KMS-11 (cell line): ENCODE measurements at regions not wholly inside any gene's neighbourhood (a gene's known extent, or its start where the extent isn't known, plus 50 kb on each side); places are given as distances from the start of the nearest gene placed in this dataset.

Experiments
- H2AFZ ChIP-seq: fragments of 200-600 bp; sonication (generic); 2 replicates; pipeline ENCODE4 v1.6.1; 2016; ENCODE audit warnings: antibody characterized with exemption, mixed run types, low read depth
- H3K27ac ChIP-seq: fragments of 200-600 bp; sonication (generic); 2 replicates; pipeline ENCODE4 v1.6.1; 2016; ENCODE audit warnings: mild to moderate bottlenecking, mixed run types
- H3K27me3 ChIP-seq: fragments of 200-600 bp; sonication (generic); 2 replicates; pipeline ENCODE4 v1.6.1; 2017; ENCODE audit warnings: mild to moderate bottlenecking, low read depth, mixed run types, moderate library complexity; ENCODE audit not compliant: insufficient read depth
- H3K36me3 ChIP-seq: fragments of 200-600 bp; sonication (generic); 2 replicates; pipeline ENCODE4 v1.6.1; 2017; ENCODE audit warnings: mild to moderate bottlenecking, mixed run types; ENCODE audit not compliant: insufficient read depth
- H3K4me1 ChIP-seq: fragments of 200-600 bp; sonication (generic); 2 replicates; pipeline ENCODE4 v1.6.1; 2016; ENCODE audit warnings: mild to moderate bottlenecking, low read depth, mixed run types; ENCODE audit not compliant: poor library complexity, severe bottlenecking
- H3K4me2 ChIP-seq: fragments of 200-600 bp; sonication (generic); 2 replicates; pipeline ENCODE4 v1.7.0; 2016; ENCODE audit warnings: mild to moderate bottlenecking, mixed run types
- H3K4me3 ChIP-seq: fragments of 200-600 bp; sonication (generic); IDR thresholded peaks from 2 replicates; pipeline ENCODE4 v1.6.1; 2017; ENCODE audit warnings: low read depth, low read length, mixed read lengths; ENCODE audit not compliant: insufficient read depth
- H3K79me2 ChIP-seq: fragments of 200-600 bp; sonication (generic); 2 replicates; pipeline ENCODE4 v1.6.1; 2016; ENCODE audit warnings: low read depth, mixed run types; ENCODE audit not compliant: insufficient read depth
- H3K9ac ChIP-seq: fragments of 200-600 bp; sonication (generic); 2 replicates; pipeline ENCODE4 v1.6.1; 2016; ENCODE audit warnings: mild to moderate bottlenecking, mixed run types
- H4K20me1 ChIP-seq: fragments of 200-600 bp; sonication (generic); 2 replicates; pipeline ENCODE4 v1.6.1; 2016; ENCODE audit warnings: mild to moderate bottlenecking, mixed run types; ENCODE audit not compliant: insufficient read depth
- CTCF ChIP-seq: fragments of 200-600 bp; sonication (generic); conservative IDR thresholded peaks from 2 replicates; pipeline ENCODE4 v1.6.1; 2017; ENCODE audit warnings: low read depth, mild to moderate bottlenecking, antibody characterized with exemption, low read length, moderate library complexity, mixed read lengths

GRCh38 chr4:132592340-132592739 is 556.8 kb upstream of the PCDH10 start:
- no peak overlapping the region for H3K4me3 ChIP-seq
- H3K36me3 ChIP-seq: no peaks in the 10 kb centered on the region
- H3K4me2 ChIP-seq: no peak overlapping the region
- H3K79me2 ChIP-seq: no peaks in the 10 kb centered on the region
- no peak overlapping the region for H3K9ac ChIP-seq
- no peaks in the 10 kb centered on the region for H3K4me1 ChIP-seq
- no peaks in the 10 kb centered on the region for H3K27me3 ChIP-seq
- no peak for TF ChIP-seq CTCF
- H3K27ac ChIP-seq: no peak overlapping the region
- H4K20me1 ChIP-seq: no peaks in the 10 kb centered on the region
- no peak overlapping the region for H2AFZ ChIP-seq

DNA sequence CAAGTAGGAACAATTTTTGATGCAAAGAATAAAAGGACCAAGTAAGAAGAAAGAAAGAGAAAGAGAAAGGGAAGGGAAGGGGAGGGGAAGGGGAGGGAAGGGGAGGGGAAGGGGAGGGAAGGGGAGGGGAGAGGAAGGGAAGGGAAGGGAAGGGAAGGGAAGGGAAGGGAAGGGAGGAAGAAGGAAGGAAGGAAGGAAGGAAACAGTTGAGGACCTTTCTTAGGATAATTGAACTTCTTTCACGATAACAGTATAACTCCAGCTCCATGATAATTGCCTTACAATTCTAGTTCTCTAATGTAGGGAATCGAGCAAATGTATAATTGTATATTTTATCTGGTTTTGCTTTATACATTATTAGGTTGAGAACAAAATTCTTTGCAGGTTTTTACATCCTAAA is 556.2 kb upstream of the PCDH10 start:
- H3K27ac ChIP-seq: no peak overlapping the region
- TF ChIP-seq CTCF: no peak
- H2AFZ ChIP-seq: no peak overlapping the region
- H3K36me3 ChIP-seq: no peaks in the 10 kb centered on the region
- H3K4me1 ChIP-seq: no peaks in the 10 kb centered on the region
- no peaks in the 10 kb centered on the region for H4K20me1 ChIP-seq
- H3K27me3 ChIP-seq: no peaks in the 10 kb centered on the region
- no peaks in the 10 kb centered on the region for H3K79me2 ChIP-seq
- H3K4me3 ChIP-seq: no peak overlapping the region
- H3K4me2 ChIP-seq: no peak overlapping the region
- no peak overlapping the region for H3K9ac ChIP-seq

DNA sequence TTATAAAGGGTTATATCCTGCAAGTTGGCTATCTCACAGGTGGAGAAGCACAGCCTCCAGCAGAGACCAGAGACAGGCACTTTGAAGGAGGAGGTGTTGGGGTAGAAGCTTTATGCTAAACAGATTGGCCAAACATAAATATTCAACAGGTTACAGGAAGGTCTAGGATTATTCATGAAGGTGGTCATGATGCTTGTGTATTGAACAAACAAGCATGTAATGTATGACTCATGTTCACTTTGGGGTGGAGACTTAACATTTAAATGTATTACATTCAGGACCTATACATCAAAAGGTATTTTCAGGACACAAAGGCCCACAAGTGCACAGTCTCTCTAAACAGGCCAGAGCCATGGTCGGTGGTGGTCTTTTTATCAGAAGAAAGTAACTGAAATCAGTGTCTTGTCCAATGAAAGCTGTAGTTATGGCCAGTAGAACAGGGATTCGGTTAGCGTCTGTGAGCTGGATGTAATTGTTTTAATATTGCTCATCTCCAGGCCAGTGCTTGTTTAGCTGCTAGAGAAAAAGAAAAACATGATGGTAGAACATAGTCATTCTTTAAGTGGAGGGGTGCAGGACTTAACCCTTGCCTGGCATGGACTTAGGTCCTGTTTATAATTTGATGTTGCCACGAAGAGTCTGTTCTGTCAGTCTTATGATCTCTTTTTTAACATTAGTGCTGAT is 555.2 kb upstream of the PCDH10 start:
- no peaks in the 10 kb centered on the region for H3K27me3 ChIP-seq
- TF ChIP-seq CTCF: no peak
- H3K4me2 ChIP-seq: no peak overlapping the region
- no peak overlapping the region for H3K9ac ChIP-seq
- H4K20me1 ChIP-seq: no peaks in the 10 kb centered on the region
- H2AFZ ChIP-seq: no peak overlapping the region
- no peak overlapping the region for H3K27ac ChIP-seq
- H3K4me3 ChIP-seq: no peak overlapping the region
- H3K4me1 ChIP-seq: no peaks in the 10 kb centered on the region
- no peaks in the 10 kb centered on the region for H3K36me3 ChIP-seq
- H3K79me2 ChIP-seq: no peaks in the 10 kb centered on the region

GRCh38 chr4:132596186-132596585 is 552.9 kb upstream of the PCDH10 start:
- H3K9ac ChIP-seq: no peak overlapping the region
- H4K20me1 ChIP-seq: no peaks in the 10 kb centered on the region
- no peaks in the 10 kb centered on the region for H3K27me3 ChIP-seq
- no peaks in the 10 kb centered on the region for H3K4me1 ChIP-seq
- no peak overlapping the region for H3K4me2 ChIP-seq
- no peak for TF ChIP-seq CTCF
- H3K27ac ChIP-seq: no peak overlapping the region
- H2AFZ ChIP-seq: no peak overlapping the region
- H3K79me2 ChIP-seq: no peaks in the 10 kb centered on the region
- H3K36me3 ChIP-seq: no peaks in the 10 kb centered on the region
- H3K4me3 ChIP-seq: no peak overlapping the region
